ENCODE measurements at regions not wholly inside any gene's neighbourhood (a gene's known extent, or its start where the extent isn't known, plus 50 kb on each side); places are given as distances from the start of the nearest gene placed in this dataset.

GRCh38 chr2:199603721-199604291 is 146.1 kb upstream of the SATB2 start:
- H3K27me3 ChIP-seq = peaks cover 0 to 18% (median 4%) of the 10 kb centered on the region in 3 donors
- no peak for DNase-seq
- no peaks in the 10 kb centered on the region for H3K36me3 ChIP-seq

GRCh38 chr2:199602896-199603717 is 145.4 kb upstream of the SATB2 start:
- WGBS, 2 donors = 84 to 91% methylated on average over 15 of the region's 15 CpGs
- peaks cover 0 to 18% (median 4%) of the 10 kb centered on the region in 3 donors for H3K27me3 ChIP-seq

More at GRCh38 chr2:199603721-199604291, 146.1 kb upstream of the SATB2 start:
- 63 to 84% methylated on average over 39 of the region's 39 CpGs for WGBS, 2 donors
- intact Hi-C loops (cut with DNase I) = no loop called here
- Histone ChIP-seq H3K27ac (peak overlapping the region in 1 of 4 donors; percentile 21), H3K4me1 (peaks cover 0 to 6% (median 0%) of the 10 kb centered on the region in 4 donors), H3K9me3 (no peaks in the 10 kb centered on the region), H3K4me3 (peak overlapping the region in 1 of 4 donors; percentile 22)
- no peak for TF ChIP-seq POLR2A (IDR thresholded peaks at IDR 0.05)
- TF ChIP-seq POLR2AphosphoS5 (IDR thresholded peaks at IDR 0.05) = no peak
- no peak for TF ChIP-seq EP300 (IDR thresholded peaks at IDR 0.05)
- TF ChIP-seq CTCF (IDR thresholded peaks at IDR 0.05) = no peak

GRCh38 chr2:199602271-199602895 is 144.6 kb upstream of the SATB2 start:
- no peak for TF ChIP-seq CTCF (IDR thresholded peaks at IDR 0.05)
- no peak for TF ChIP-seq POLR2AphosphoS5 (IDR thresholded peaks at IDR 0.05)
- H3K4me3 ChIP-seq = no peak overlapping the region
- no peak overlapping the region for H3K27ac ChIP-seq
- 69 to 82% methylated on average over 6 of the region's 6 CpGs for WGBS, 2 donors
- intact Hi-C loops (cut with DNase I) = no loop called here
- H3K9me3 ChIP-seq = no peaks in the 10 kb centered on the region
- peaks cover 0 to 18% (median 4%) of the 10 kb centered on the region in 3 donors for H3K27me3 ChIP-seq
- DNase-seq = no peak
- H3K4me1 ChIP-seq = peaks cover 0 to 6% (median 0%) of the 10 kb centered on the region in 4 donors
- H3K36me3 ChIP-seq = no peaks in the 10 kb centered on the region

More at GRCh38 chr2:199602896-199603717, 145.4 kb upstream of the SATB2 start:
- Histone ChIP-seq H3K4me1 (peaks cover 0 to 6% (median 0%) of the 10 kb centered on the region in 4 donors), H3K36me3 (no peaks in the 10 kb centered on the region), H3K27ac (no peak overlapping the region), H3K4me3 (no peak overlapping the region), H3K9me3 (no peaks in the 10 kb centered on the region)
- TF ChIP-seq POLR2AphosphoS5 (IDR thresholded peaks at IDR 0.05) = no peak
- no peak for TF ChIP-seq POLR2A (IDR thresholded peaks at IDR 0.05)
- no peak for TF ChIP-seq EP300 (IDR thresholded peaks at IDR 0.05)
- no peak for TF ChIP-seq CTCF (IDR thresholded peaks at IDR 0.05)
- no peak for DNase-seq
- intact Hi-C loops (cut with DNase I) = no loop called here

GRCh38 chr2:199596549-199596948 is 138.8 kb upstream of the SATB2 start:
- TF ChIP-seq EP300 (IDR thresholded peaks at IDR 0.05) = no peak
- no peak for TF ChIP-seq POLR2A (IDR thresholded peaks at IDR 0.05)
- TF ChIP-seq POLR2AphosphoS5 (IDR thresholded peaks at IDR 0.05) = no peak
- TF ChIP-seq CTCF (IDR thresholded peaks at IDR 0.05) = peak in 1 of 4 experiments; percentile 34
- 74 to 86% methylated on average over 1 of the region's 1 CpG for WGBS, 2 donors
- Histone ChIP-seq H3K27me3 (no peaks in the 10 kb centered on the region), H3K4me3 (no peak overlapping the region), H3K4me1 (no peaks in the 10 kb centered on the region), H3K9me3 (no peaks in the 10 kb centered on the region), H3K27ac (no peak overlapping the region), H3K36me3 (no peaks in the 10 kb centered on the region)
- no peak for DNase-seq
- intact Hi-C loops (cut with DNase I) = no loop called here
